Activated B cell treated with CpG ODN at 0.5 μM for 24 hours (primary cell): ENCODE measurements at regions not wholly inside any gene's neighbourhood (a gene's known extent, or its start where the extent isn't known, plus 50 kb on each side); places are given as distances from the start of the nearest gene placed in this dataset.

Source experiments
- ATAC-seq: fragments of 200-7000 bp; cut with Tn5 transposase; one replicate; pipeline ENCODE4 v1.10.0; 2021; ENCODE audit warnings: low read depth, mild to moderate bottlenecking, moderate library complexity
- CTCF ChIA-PET: fragments of 350-600 bp; sonication (Branson Sonifier 250); formaldehyde crosslinking; loops from one replicate; lab custom pipeline; 2021; ENCODE audit warnings: antibody characterized with exemption; lab: Charles Lee
- POLR2A ChIA-PET: fragments of 350-600 bp; sonication (Branson Sonifier 250); formaldehyde crosslinking; loops from one replicate; lab custom pipeline; 2021; ENCODE audit warnings: antibody characterized with exemption; lab: Charles Lee
- DNase-seq: peaks from one replicate; pipeline ENCODE4 v3.0.0; 2022
- H3K27ac Mint-ChIP-seq: one replicate; pipeline ENCODE4 v1.8.0; 2020; ENCODE audit warnings: mixed read lengths
- H3K27me3 Mint-ChIP-seq: one replicate; pipeline ENCODE4 v1.8.0; 2021; ENCODE audit warnings: mixed read lengths
- H3K36me3 Mint-ChIP-seq: one replicate; pipeline ENCODE4 v1.8.0; 2021; ENCODE audit warnings: low read depth, mixed read lengths
- H3K4me1 Mint-ChIP-seq: one replicate; pipeline ENCODE4 v1.8.0; 2021; ENCODE audit warnings: mixed read lengths
- H3K4me3 Mint-ChIP-seq: one replicate; pipeline ENCODE4 v1.8.0; 2020; ENCODE audit warnings: mild to moderate bottlenecking, mixed read lengths
- H3K9me3 Mint-ChIP-seq: one replicate; pipeline ENCODE4 v1.8.0; 2020; ENCODE audit warnings: mixed read lengths
- intact Hi-C: fragments of 100-400 bp; cut with micrococcal nuclease; formaldehyde crosslinking; loops from one replicate; pipeline ENCODE4 v1.15.1; 2024
- TF ChIP-seq, protein P1 (sequence below): fragments of 200-600 bp; IDR thresholded peaks from one replicate; pipeline ENCODE4 v1.8.0; 2022; ENCODE audit warnings: antibody characterized with exemption, mild to moderate bottlenecking

DNA sequence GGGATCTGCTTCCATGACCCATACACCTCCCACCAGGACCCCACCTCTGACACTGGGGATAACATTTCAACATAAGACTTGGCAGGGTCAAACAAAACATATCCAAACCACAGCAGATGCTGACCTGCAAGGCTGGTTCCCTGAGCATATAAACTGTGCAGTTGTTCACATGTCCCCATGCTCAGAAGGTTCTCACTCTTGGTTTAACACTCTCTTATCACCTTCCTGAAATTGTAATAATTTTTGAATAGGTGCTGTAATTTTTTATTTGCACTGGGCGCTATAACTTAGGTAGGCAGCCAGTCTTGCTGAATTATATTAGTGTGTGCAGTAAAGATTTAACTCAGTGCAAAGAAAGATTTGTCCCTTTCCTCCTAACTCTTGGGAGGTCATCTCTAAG lies 824.8 kb upstream of the SOX9 start:
- H3K36me3 Mint-ChIP-seq: no peaks in the 10 kb centered on the region
- H3K4me1 Mint-ChIP-seq: no peaks in the 10 kb centered on the region
- no peaks in the 10 kb centered on the region for H3K27me3 Mint-ChIP-seq
- ChIA-PET CTCF (no interaction called here), POLR2A (no interaction called here)
- no peak for DNase-seq
- H3K4me3 Mint-ChIP-seq: no peak overlapping the region
- intact Hi-C loops: no loop called here
- peaks cover 7% of the 10 kb centered on the region for H3K9me3 Mint-ChIP-seq
- no peak overlapping the region for H3K27ac Mint-ChIP-seq
- ATAC-seq: no peak
- TF ChIP-seq, protein P1, sequence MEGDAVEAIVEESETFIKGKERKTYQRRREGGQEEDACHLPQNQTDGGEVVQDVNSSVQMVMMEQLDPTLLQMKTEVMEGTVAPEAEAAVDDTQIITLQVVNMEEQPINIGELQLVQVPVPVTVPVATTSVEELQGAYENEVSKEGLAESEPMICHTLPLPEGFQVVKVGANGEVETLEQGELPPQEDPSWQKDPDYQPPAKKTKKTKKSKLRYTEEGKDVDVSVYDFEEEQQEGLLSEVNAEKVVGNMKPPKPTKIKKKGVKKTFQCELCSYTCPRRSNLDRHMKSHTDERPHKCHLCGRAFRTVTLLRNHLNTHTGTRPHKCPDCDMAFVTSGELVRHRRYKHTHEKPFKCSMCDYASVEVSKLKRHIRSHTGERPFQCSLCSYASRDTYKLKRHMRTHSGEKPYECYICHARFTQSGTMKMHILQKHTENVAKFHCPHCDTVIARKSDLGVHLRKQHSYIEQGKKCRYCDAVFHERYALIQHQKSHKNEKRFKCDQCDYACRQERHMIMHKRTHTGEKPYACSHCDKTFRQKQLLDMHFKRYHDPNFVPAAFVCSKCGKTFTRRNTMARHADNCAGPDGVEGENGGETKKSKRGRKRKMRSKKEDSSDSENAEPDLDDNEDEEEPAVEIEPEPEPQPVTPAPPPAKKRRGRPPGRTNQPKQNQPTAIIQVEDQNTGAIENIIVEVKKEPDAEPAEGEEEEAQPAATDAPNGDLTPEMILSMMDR: no peak

DNA sequence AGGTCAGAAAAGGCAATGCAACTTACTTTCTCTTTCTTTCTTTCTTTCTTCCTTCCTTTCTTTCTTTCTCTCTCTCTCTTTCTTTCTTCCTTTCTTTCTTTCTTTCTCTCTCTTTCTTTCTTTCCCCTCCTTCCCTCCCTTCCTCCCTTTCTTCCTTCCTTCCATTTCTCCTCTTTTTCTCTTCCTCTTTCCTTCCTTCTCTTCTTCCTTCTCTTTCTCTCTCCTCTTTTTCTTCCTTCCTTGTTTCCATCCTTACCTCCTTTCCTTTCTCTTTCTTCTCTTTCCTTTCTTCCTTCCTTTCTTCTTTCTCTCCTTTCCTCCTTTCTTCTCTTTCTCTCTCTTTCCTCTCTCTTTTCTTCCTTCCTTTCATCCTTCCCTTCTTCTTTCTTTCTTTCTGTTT lies 819.8 kb upstream of the SOX9 start:
- Mint-ChIP-seq H3K27ac (no peak overlapping the region), H3K9me3 (peaks cover 10% of the 10 kb centered on the region), H3K27me3 (no peaks in the 10 kb centered on the region), H3K4me1 (no peaks in the 10 kb centered on the region), H3K4me3 (no peak overlapping the region), H3K36me3 (no peaks in the 10 kb centered on the region)
- no peak for DNase-seq
- ChIA-PET CTCF (no interaction called here), POLR2A (no interaction called here)
- ATAC-seq: no peak
- intact Hi-C loops: no loop called here
- TF ChIP-seq, protein P1: no peak

DNA sequence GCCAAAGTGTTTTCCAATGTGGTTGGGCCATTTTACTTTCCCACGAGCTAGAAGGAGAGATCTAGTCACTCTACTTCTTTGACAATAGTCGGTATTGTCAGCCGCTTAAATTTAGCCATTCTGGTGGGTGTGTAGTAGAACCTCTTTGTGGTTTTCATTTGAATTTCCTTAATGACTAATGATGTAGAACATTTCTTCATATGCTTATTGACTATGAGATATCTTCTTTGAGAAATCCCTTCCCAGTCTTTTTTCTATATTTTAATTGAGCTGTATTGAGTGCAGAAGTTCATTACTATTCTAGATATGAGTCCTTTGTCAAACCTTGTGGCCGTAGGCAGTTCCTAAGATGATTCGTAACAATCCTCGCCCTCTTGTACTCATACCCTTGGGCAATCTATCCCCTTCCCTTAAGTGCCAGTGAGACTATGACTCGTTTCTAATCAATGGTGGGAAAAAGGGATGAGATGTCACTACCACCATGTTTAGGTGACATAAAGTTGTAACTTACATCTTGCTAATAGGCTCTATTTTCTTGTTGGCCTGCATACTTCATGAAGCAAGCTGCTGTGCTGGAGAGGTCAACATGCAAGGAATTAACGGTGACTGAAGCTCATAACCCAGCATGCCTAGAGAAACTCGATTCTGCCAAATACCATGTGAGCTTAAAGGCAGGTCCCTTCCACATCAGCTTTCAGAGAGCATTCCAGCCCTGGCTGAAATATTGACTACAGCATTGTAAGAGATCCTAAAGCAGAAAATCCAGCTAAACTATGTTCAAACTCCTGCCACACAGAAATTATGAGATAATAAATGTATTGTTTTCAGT lies 817.9 kb upstream of the SOX9 start:
- no peak for ATAC-seq
- Mint-ChIP-seq H3K27ac (no peak overlapping the region), H3K4me3 (no peak overlapping the region), H3K4me1 (no peaks in the 10 kb centered on the region), H3K36me3 (no peaks in the 10 kb centered on the region), H3K9me3 (peaks cover 21% of the 10 kb centered on the region), H3K27me3 (no peaks in the 10 kb centered on the region)
- TF ChIP-seq, protein P1: no peak
- no peak for DNase-seq
- ChIA-PET POLR2A (no interaction called here), CTCF (no interaction called here)
- intact Hi-C loops: no loop called here

DNA sequence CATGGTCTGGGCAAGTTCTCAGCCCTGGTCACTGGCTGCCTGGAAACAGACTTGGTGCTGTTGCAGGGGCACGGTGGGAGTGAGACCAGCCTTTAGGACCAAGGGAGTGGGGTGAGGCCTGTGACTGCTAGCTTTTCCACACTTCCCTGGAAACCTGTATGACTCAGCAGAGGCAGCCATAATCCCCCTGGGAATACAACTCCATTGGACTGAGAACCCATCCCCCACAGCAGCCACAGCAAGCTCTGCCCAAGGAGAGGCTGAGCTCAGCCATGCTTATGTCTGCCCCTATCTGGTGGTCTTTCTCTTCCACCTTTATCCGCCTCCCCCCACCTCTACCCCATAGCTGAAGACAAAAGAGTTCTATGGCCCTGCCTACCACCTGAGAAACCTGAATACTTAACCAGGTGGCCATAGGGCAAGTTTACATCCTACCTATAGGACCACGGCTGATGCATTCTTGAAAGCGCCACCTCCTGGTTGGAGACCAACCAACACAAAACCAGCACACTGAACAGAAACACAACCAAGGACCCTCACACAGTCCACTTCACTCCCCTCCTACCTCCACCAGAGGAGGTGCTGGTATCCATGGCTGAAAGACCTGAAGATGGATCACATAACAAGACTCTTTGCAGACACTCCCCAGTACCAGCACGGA lies 816.2 kb upstream of the SOX9 start:
- H3K9me3 Mint-ChIP-seq: peaks cover 21% of the 10 kb centered on the region
- no peak overlapping the region for H3K4me3 Mint-ChIP-seq
- TF ChIP-seq, protein P1: no peak
- H3K36me3 Mint-ChIP-seq: no peaks in the 10 kb centered on the region
- DNase-seq (no peak), ATAC-seq (no peak)
- H3K27ac Mint-ChIP-seq: no peak overlapping the region
- H3K4me1 Mint-ChIP-seq: no peaks in the 10 kb centered on the region
- ChIA-PET CTCF (no interaction called here), POLR2A (no interaction called here)
- intact Hi-C loops: no loop called here
- no peaks in the 10 kb centered on the region for H3K27me3 Mint-ChIP-seq

DNA sequence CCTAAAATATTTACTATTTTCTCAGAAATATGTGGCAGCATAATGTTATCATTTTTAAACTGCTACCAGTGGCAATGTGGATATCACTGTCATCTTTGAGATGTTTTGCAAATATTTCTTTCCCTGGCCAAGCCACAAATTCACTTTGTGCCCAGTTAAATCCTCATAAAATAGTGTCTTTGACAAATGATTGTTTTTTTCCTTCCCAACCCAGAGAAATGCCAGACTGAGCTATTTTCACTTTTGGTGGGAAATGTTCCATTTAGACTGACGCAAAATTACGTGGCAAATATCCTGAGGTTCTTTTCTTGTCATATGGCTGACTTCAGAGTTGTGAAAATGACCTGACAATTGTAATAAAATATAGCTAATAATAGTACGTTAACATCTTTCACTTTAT lies 807.0 kb upstream of the SOX9 start:
- no peaks in the 10 kb centered on the region for H3K36me3 Mint-ChIP-seq
- no peak overlapping the region for H3K4me3 Mint-ChIP-seq
- TF ChIP-seq, protein P1: no peak
- no peak overlapping the region for H3K27ac Mint-ChIP-seq
- no peaks in the 10 kb centered on the region for H3K4me1 Mint-ChIP-seq
- DNase-seq (no peak), ATAC-seq (no peak)
- intact Hi-C loops: no loop called here
- POLR2A ChIA-PET: no interaction called here
- H3K9me3 Mint-ChIP-seq: peaks cover 7% of the 10 kb centered on the region
- no peaks in the 10 kb centered on the region for H3K27me3 Mint-ChIP-seq
- CTCF ChIA-PET: no interaction called here
